Upper lobe of right lung (tissue), 1 donor: ENCODE measurements at regions not wholly inside any gene's neighbourhood (a gene's known extent, or its start where the extent isn't known, plus 50 kb on each side); places are given as distances from the start of the nearest gene placed in this dataset.
"Not testable (repeated sequence)": the region's sequence is repeated elsewhere in the genome, so short reads cannot be mapped to it uniquely, and the experiment has no call there.

ENCODE experiments used
- ATAC-seq: fragments of 200-7000 bp; cut with Tn5 transposase; one replicate; pipeline ENCODE4 v1.9.1; 2020; ENCODE audit warnings: mild to moderate bottlenecking, moderate library complexity
- DNase-seq: peaks from one replicate; pipeline ENCODE4 v3.0.0-alpha.2; 2020
- H3K27ac ChIP-seq: fragments of 200-600 bp; one replicate; pipeline ENCODE4 v1.8.0; 2022
- H3K27me3 ChIP-seq: fragments of 200-600 bp; one replicate; pipeline ENCODE4 v1.8.0; 2022; ENCODE audit warnings: mild to moderate bottlenecking
- H3K36me3 ChIP-seq: fragments of 200-600 bp; one replicate; pipeline ENCODE4 v1.8.0; 2022
- H3K4me1 ChIP-seq: fragments of 200-600 bp; one replicate; pipeline ENCODE4 v1.8.0; 2022
- H3K4me3 ChIP-seq: fragments of 200-600 bp; one replicate; pipeline ENCODE4 v1.8.0; 2022; ENCODE audit warnings: mild to moderate bottlenecking
- H3K9me3 ChIP-seq: fragments of 200-600 bp; one replicate; pipeline ENCODE4 v1.8.0; 2022
- CTCF ChIP-seq: fragments of 200-600 bp; IDR thresholded peaks from one replicate; pipeline ENCODE4 v1.8.0; 2022; ENCODE audit warnings: antibody characterized with exemption
- intact Hi-C: fragments of 100-400 bp; cut with DNase I; formaldehyde crosslinking; loops from one replicate; pipeline ENCODE4 v1.11.0; 2022
- donor health status: DM: no; HTN: yes; CAD: no; lungs with severe emphysema.

DNA sequence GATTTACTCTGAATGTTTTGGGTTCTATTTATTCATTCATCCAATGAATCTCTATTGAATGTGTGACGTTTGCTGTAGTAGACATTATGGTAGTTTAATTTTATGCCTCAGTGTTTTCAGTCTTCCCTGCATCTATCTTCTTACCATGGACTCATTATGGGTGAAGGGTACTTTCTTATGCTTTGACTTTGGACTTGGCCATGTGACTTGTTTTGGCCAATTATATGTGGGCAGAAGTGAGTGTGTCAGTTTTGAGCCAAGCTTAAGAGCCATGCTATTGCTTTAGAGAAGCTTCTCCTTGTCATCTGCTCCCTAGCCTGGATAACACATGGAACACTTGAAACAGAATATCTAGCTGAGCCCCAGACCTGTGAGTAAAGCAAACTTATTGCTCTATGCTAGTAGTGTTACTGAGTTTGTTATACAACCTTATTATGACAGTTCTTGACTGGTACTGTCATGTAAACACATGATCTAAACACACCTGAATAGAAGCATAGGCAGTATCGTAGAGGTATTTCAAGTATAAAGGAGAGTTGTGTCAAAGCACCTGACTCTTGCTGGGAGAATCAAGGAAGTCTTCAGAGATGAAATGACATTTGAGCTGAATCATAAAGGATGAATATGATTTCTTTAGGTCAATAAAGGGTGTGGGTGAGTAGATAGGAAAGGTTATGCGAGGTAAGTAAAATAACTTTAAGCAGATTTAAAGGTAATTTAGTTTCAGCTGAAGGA is 128.4 kb downstream of the NAA11 start:
- Histone ChIP-seq H3K27ac (no peak overlapping the region), H3K36me3 (no peaks in the 10 kb centered on the region), H3K4me3 (no peak overlapping the region), H3K27me3 (no peaks in the 10 kb centered on the region), H3K9me3 (no peaks in the 10 kb centered on the region), H3K4me1 (no peaks in the 10 kb centered on the region)
- intact Hi-C loops, result no loop called here
- ATAC-seq (no peak), DNase-seq (no peak)
- no peak for TF ChIP-seq CTCF

DNA sequence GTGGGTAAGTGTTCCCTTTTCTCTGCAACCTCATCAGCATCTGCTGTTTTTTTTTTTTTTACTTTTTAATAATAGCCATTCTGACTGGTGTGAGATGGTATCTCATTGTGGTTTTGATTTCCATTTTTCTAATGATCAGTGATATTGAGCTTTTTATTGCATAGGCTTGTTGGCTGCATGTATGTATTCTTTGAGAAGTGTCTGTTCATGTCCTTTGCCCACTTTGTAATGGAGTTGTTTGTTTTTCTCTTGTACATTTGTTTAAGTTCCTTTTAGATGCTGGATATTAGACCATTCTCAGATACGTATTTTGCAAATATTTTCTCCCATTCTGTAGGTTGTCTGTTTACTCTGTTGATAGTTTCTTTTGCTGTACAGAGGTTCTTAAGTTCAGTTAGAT is 134.6 kb downstream of the NAA11 start:
- H3K4me3 ChIP-seq, H3K9me3 ChIP-seq, H3K27me3 ChIP-seq, H3K4me1 ChIP-seq, ATAC-seq, intact Hi-C loops, H3K36me3 ChIP-seq, DNase-seq, H3K27ac ChIP-seq: not testable (repeated sequence)

DNA sequence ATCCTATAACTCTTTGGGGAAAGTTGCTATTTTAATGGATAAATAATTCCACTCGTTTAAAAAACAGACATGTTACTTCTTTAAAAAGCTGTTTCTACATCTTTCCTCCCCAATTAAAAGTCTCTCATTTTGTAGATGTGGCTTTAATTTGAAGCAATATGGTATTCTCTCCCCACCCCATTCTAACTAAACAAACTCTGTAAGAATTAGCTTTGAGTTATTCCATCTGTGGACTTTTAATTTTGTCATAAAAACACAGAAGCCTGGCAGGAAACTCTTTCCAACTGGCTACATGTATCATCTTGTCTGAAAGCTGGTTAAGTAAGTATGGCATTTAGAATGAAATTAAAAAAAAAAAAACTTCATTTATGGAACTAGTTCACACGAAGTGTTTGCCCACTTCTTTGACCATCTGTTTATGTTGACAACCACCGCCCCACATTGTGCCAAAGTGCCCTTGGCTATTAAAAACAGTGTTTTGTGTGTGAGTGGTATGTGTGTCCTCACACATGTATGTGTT is 140.3 kb downstream of the NAA11 start:
- ATAC-seq, result no peak
- TF ChIP-seq CTCF, result no peak
- H3K36me3 ChIP-seq, result no peaks in the 10 kb centered on the region
- H3K4me3 ChIP-seq, result no peak overlapping the region
- no peak overlapping the region for H3K27ac ChIP-seq
- no peak for DNase-seq
- intact Hi-C loops, result no loop called here
- no peaks in the 10 kb centered on the region for H3K9me3 ChIP-seq
- H3K4me1 ChIP-seq, result no peaks in the 10 kb centered on the region
- H3K27me3 ChIP-seq, result no peaks in the 10 kb centered on the region

- DNase-seq, result no peak
- intact Hi-C loops, result no loop called here
- H3K4me1 ChIP-seq, result no peaks in the 10 kb centered on the region
- no peak overlapping the region for H3K27ac ChIP-seq
- ATAC-seq, result no peak
- H3K9me3 ChIP-seq, result no peaks in the 10 kb centered on the region
- H3K4me3 ChIP-seq, result no peak overlapping the region
- no peaks in the 10 kb centered on the region for H3K27me3 ChIP-seq
- TF ChIP-seq CTCF, result no peak
- H3K36me3 ChIP-seq, result no peaks in the 10 kb centered on the region
Measured at GRCh38 chr4:79184476-79184875, 141.4 kb downstream of the NAA11 start.

DNA sequence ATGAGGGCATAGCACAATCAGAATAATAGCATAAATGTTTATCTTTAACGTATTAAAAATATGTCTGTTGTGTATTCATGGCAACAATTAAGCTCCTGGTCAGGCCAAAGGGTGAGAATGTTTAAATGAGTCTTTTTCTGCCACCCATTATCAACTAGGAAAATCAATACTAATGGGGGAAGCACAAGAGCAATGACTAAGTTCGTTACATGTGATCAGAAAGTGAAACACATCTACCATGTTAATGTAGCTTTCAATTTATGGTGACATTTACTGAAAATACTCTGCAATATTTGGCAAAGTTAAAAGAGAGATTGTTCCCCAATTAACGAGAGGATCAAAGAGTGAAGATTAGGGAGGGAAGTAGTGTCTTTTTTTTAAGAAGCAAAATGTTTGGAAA is 143.7 kb downstream of the NAA11 start:
- H3K9me3 ChIP-seq, result no peaks in the 10 kb centered on the region
- no peak overlapping the region for H3K27ac ChIP-seq
- no peak for DNase-seq
- ATAC-seq, result no peak
- intact Hi-C loops, result no loop called here
- no peaks in the 10 kb centered on the region for H3K27me3 ChIP-seq
- H3K4me1 ChIP-seq, result no peaks in the 10 kb centered on the region
- no peak overlapping the region for H3K4me3 ChIP-seq
- H3K36me3 ChIP-seq, result no peaks in the 10 kb centered on the region
- TF ChIP-seq CTCF, result no peak

DNA sequence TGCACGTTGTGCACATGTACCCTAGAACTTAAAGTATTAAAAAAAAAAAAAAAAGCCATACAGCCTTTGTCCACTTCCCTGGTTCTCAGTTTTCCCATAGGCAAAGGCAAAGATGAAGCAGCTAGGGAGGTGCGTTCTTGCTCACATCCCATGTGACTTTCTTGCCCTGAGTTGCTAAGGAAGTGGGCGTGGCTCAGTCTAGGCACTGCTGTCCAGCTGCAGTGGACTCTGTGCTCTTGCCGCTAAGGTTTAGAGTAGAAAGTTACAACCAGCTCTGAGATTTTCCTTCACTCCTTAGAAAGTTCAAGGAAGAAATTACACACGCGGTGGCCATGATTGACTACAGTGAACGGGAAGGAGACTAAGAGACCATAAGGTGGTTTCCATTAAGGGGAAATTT is 144.7 kb downstream of the NAA11 start:
- H3K27ac ChIP-seq, result no peak overlapping the region
- no peak for ATAC-seq
- no peaks in the 10 kb centered on the region for H3K9me3 ChIP-seq
- TF ChIP-seq CTCF, result no peak
- H3K4me1 ChIP-seq, result no peaks in the 10 kb centered on the region
- no peak for DNase-seq
- H3K36me3 ChIP-seq, result no peaks in the 10 kb centered on the region
- intact Hi-C loops, result no loop called here
- no peaks in the 10 kb centered on the region for H3K27me3 ChIP-seq
- no peak overlapping the region for H3K4me3 ChIP-seq
